ENCODE measurements at regions not wholly inside any gene's neighbourhood (a gene's known extent, or its start where the extent isn't known, plus 50 kb on each side); places are given as distances from the start of the nearest gene placed in this dataset.

GRCh38 chr5:61884252-61884855 lies 421.7 kb upstream of the KIF2A start:
- peaks cover 0 to 5% (median under 1%) of the 10 kb centered on the region in 4 donors for H3K9me3 ChIP-seq
- H3K4me3 ChIP-seq: no peak overlapping the region
- no peaks in the 10 kb centered on the region for H3K27me3 ChIP-seq
- no peak overlapping the region for H3K27ac ChIP-seq
- no peaks in the 10 kb centered on the region for H3K4me1 ChIP-seq
- WGBS, 2 donors: 92 to 93% methylated on average over 7 of the region's 7 CpGs
- ATAC-seq (ENCODE audit: low FRiP score in 2 of 2) (no peak), DNase-seq (peak in 1 of 2 donors; percentile 9)
- H3K36me3 ChIP-seq: no peaks in the 10 kb centered on the region
- TF ChIP-seq EP300 (IDR thresholded peaks at IDR 0.05): no peak
- TF ChIP-seq POLR2AphosphoS5 (IDR thresholded peaks at IDR 0.05): no peak
- TF ChIP-seq CTCF (IDR thresholded peaks at IDR 0.05): no peak
- TF ChIP-seq POLR2A (IDR thresholded peaks at IDR 0.05): no peak

- Histone ChIP-seq H3K4me1 (no peaks in the 10 kb centered on the region), H3K27me3 (no peaks in the 10 kb centered on the region), H3K9me3 (peaks cover 0 to 5% (median 2%) of the 10 kb centered on the region in 4 donors), H3K36me3 (no peaks in the 10 kb centered on the region), H3K4me3 (no peak overlapping the region), H3K27ac (no peak overlapping the region)
- TF ChIP-seq POLR2AphosphoS5 (IDR thresholded peaks at IDR 0.05): no peak
- TF ChIP-seq POLR2A (IDR thresholded peaks at IDR 0.05): no peak
- no peak for TF ChIP-seq CTCF (IDR thresholded peaks at IDR 0.05)
- TF ChIP-seq EP300 (IDR thresholded peaks at IDR 0.05): no peak
- ATAC-seq (ENCODE audit: low FRiP score in 2 of 2) (no peak), DNase-seq (no peak)
Measured at GRCh38 chr5:61886214-61886613, 419.8 kb upstream of the KIF2A start.

- H3K36me3 ChIP-seq: no peaks in the 10 kb centered on the region
- DNase-seq (no peak), ATAC-seq (ENCODE audit: low FRiP score in 2 of 2) (no peak)
- H3K4me3 ChIP-seq: no peak overlapping the region
- H3K27ac ChIP-seq: no peak overlapping the region
- WGBS, 2 donors: 94 to 100% methylated on average over 1 of the region's 1 CpG
- no peaks in the 10 kb centered on the region for H3K27me3 ChIP-seq
- peaks cover 0 to 5% (median 2%) of the 10 kb centered on the region in 4 donors for H3K9me3 ChIP-seq
- H3K4me1 ChIP-seq: no peaks in the 10 kb centered on the region
- TF ChIP-seq EP300 (IDR thresholded peaks at IDR 0.05): no peak
- TF ChIP-seq POLR2AphosphoS5 (IDR thresholded peaks at IDR 0.05): no peak
- TF ChIP-seq POLR2A (IDR thresholded peaks at IDR 0.05): no peak
- TF ChIP-seq CTCF (IDR thresholded peaks at IDR 0.05): no peak
Measured at GRCh38 chr5:61887271-61887670, 418.7 kb upstream of the KIF2A start.

- Histone ChIP-seq H3K9me3 (peaks cover 0 to 6% (median 4%) of the 10 kb centered on the region in 4 donors), H3K4me3 (no peak overlapping the region), H3K27me3 (no peaks in the 10 kb centered on the region), H3K27ac (no peak overlapping the region), H3K36me3 (no peaks in the 10 kb centered on the region), H3K4me1 (no peaks in the 10 kb centered on the region)
- ATAC-seq (ENCODE audit: low FRiP score in 2 of 2): no peak
- DNase-seq: no peak
- WGBS, 2 donors: 58 to 68% methylated on average over 1 of the region's 1 CpG
- TF ChIP-seq CTCF (IDR thresholded peaks at IDR 0.05) (no peak), POLR2A (IDR thresholded peaks at IDR 0.05) (no peak), POLR2AphosphoS5 (IDR thresholded peaks at IDR 0.05) (no peak), EP300 (IDR thresholded peaks at IDR 0.05) (no peak)
Measured at GRCh38 chr5:61894046-61894445, 412.0 kb upstream of the KIF2A start.

GRCh38 chr5:61896811-61897210 lies 409.2 kb upstream of the KIF2A start:
- peaks cover 0 to 3% (median 3%) of the 10 kb centered on the region in 4 donors for H3K9me3 ChIP-seq
- WGBS, 2 donors: 58 to 60% methylated on average over 4 of the region's 4 CpGs
- DNase-seq: no peak
- H3K4me3 ChIP-seq: no peak overlapping the region
- H3K36me3 ChIP-seq: no peaks in the 10 kb centered on the region
- no peak for ATAC-seq (ENCODE audit: low FRiP score in 2 of 2)
- H3K27me3 ChIP-seq: no peaks in the 10 kb centered on the region
- H3K4me1 ChIP-seq: no peaks in the 10 kb centered on the region
- no peak overlapping the region for H3K27ac ChIP-seq
- TF ChIP-seq EP300 (IDR thresholded peaks at IDR 0.05) (no peak), POLR2AphosphoS5 (IDR thresholded peaks at IDR 0.05) (no peak)
